HCT116 (cell line): ENCODE measurements at regions not wholly inside any gene's neighbourhood (a gene's known extent, or its start where the extent isn't known, plus 50 kb on each side); places are given as distances from the start of the nearest gene placed in this dataset.

Experiments
- ATAC-seq: fragments of 200-7000 bp; cut with Tn5 transposase; 2 replicates; pipeline ENCODE4 v1.9.1; 2020; ENCODE audit warnings: mild to moderate bottlenecking, moderate library complexity
- BruUV-seq: library from RNA; stranded (reverse); fragments of 400-500 nt; replicated peaks from 2 replicates; lab custom pipeline; 2021; lab: Mats Ljungman, UMichigan
- CTCF ChIA-PET: fragments of 300-600 bp; sonication (Branson Sonifier 250); formaldehyde crosslinking; loops from one replicate; lab custom pipeline; 2021; ENCODE audit warnings: antibody characterized with exemption; lab: Charles Lee
- POLR2A ChIA-PET: fragments of 300-600, 350-600 bp; sonication (Branson Sonifier 250); formaldehyde crosslinking; loops from one replicate; lab custom pipeline; 2021; ENCODE audit warnings: antibody characterized with exemption; lab: Charles Lee
- RAD21 ChIA-PET, 2 experiments: fragments of 300-600 bp; sonication (Branson Sonifier 250); formaldehyde crosslinking; loops; one replicate each; lab custom pipeline; 2023; ENCODE audit warnings: low total read pairs in 2 of 2; ENCODE audit not compliant: uncharacterized antibody in 2 of 2, unreplicated experiment in 2 of 2, low non-redundant PET in 1 of 2; lab: Charles Lee
- DNase-seq: peaks from one replicate; pipeline ENCODE4 v3.0.0-alpha.2; 2010; ENCODE audit warnings: low read depth, low spot score
- H2AFZ ChIP-seq: fragments of 200-600 bp; shearing (Covaris generic), sonication (generic); 2 replicates; pipeline ENCODE4 v1.6.1; 2017; ENCODE audit warnings: low read depth, mixed run types, mixed read lengths, antibody characterized with exemption, low read length; ENCODE audit not compliant: poor library complexity, severe bottlenecking
- H3K27ac ChIP-seq: 2 replicates; pipeline ENCODE4 v1.5.1; 2012; ENCODE audit warnings: low read depth, low read length
- H3K27me3 ChIP-seq: fragments of 200-600 bp; sonication (generic); 2 replicates; pipeline ENCODE4 v1.6.1; 2016; ENCODE audit warnings: mixed run types, low read length, mixed read lengths; ENCODE audit not compliant: insufficient read depth
- H3K36me3 ChIP-seq, 2 experiments: fragments of 200-500 bp in 1 of 2; fragments of 200-600 bp in 1 of 2; sonication (Bioruptor generic) in 1 of 2; sonication (generic) in 1 of 2; 2 replicates each; pipeline versions ENCODE4 v1.5.1 to v1.6.1; 2014 to 2016; ENCODE audit warnings: low read length in 2 of 2, inconsistent platforms in 1 of 2, mixed read lengths in 1 of 2, mixed run types in 1 of 2; ENCODE audit not compliant: insufficient read depth in 2 of 2, control insufficient read depth in 1 of 2
- H3K4me1 ChIP-seq, 2 experiments: fragments of 200-600 bp in 1 of 2; sonication (generic) in 1 of 2; 2 replicates each; pipeline versions ENCODE4 v1.5.1 to v1.6.1; 2012 to 2017; ENCODE audit warnings: low read length in 2 of 2, inconsistent platforms in 1 of 2, mild to moderate bottlenecking in 1 of 2, mixed read lengths in 1 of 2, mixed run types in 1 of 2, moderate library complexity in 1 of 2; ENCODE audit not compliant: insufficient read depth in 2 of 2, control insufficient read depth in 1 of 2
- H3K4me2 ChIP-seq: fragments of 200-600 bp; sonication (generic); 2 replicates; pipeline ENCODE4 v1.6.1; 2017; ENCODE audit warnings: mixed run types, low read length, mixed read lengths
- H3K4me3 ChIP-seq, 2 experiments: fragments of 200-600 bp in 1 of 2; sonication (generic) in 1 of 2; replicated peaks in 1 of 2; 2 replicates each; pipeline ENCODE4 v1.5.1; 2011 to 2016; ENCODE audit warnings: low read length in 2 of 2, control low read depth in 1 of 2, low read depth in 1 of 2, mild to moderate bottlenecking in 1 of 2, mixed read lengths in 1 of 2, mixed run types in 1 of 2
- H3K79me2 ChIP-seq: fragments of 200-600 bp; sonication (generic); 2 replicates; pipeline ENCODE4 v1.6.1; 2017; ENCODE audit warnings: mild to moderate bottlenecking, mixed run types, low read length, moderate library complexity, mixed read lengths; ENCODE audit not compliant: insufficient read depth
- H3K9ac ChIP-seq: fragments of 200-600 bp; sonication (generic); 2 replicates; pipeline ENCODE4 v1.6.1; 2016; ENCODE audit warnings: low read length, mixed read lengths
- H3K9me2 ChIP-seq: fragments of 200-600 bp; sonication (generic), shearing (Covaris generic); 2 replicates; pipeline ENCODE4 v1.6.1; 2017; ENCODE audit warnings: mixed run types, mild to moderate bottlenecking, moderate library complexity; ENCODE audit not compliant: insufficient read depth
- H3K9me3 ChIP-seq, 2 experiments: fragments of 200-500 bp in 1 of 2; fragments of 200-600 bp in 1 of 2; sonication (Bioruptor generic) in 1 of 2; sonication (generic) in 1 of 2; 2 replicates each; pipeline ENCODE4 v1.6.1; 2014 to 2017; ENCODE audit warnings: low read length in 2 of 2, mixed read lengths in 2 of 2, inconsistent platforms in 1 of 2, low read depth in 1 of 2, mild to moderate bottlenecking in 1 of 2, mixed run types in 1 of 2, moderate library complexity in 1 of 2; ENCODE audit not compliant: control insufficient read depth in 1 of 2, insufficient read depth in 1 of 2
- H4K20me1 ChIP-seq: fragments of 200-600 bp; sonication (generic), shearing (Covaris generic); 2 replicates; pipeline ENCODE4 v1.6.1; 2017; ENCODE audit warnings: mixed run types, mild to moderate bottlenecking, moderate library complexity; ENCODE audit not compliant: insufficient read depth
- CBX3 ChIP-seq: IDR thresholded peaks from 2 replicates; pipeline ENCODE4 v1.6.1; 2012; ENCODE audit warnings: low read depth
- CEBPB ChIP-seq: IDR thresholded peaks from 2 replicates; pipeline ENCODE4 v1.6.1; 2012; ENCODE audit warnings: low read depth
- CTCF ChIP-seq, 3 experiments: fragments of 200-600 bp in 1 of 3; sonication (generic) in 1 of 3; IDR thresholded peaks in 2 of 3; conservative IDR thresholded peaks in 1 of 3; 2 replicates each; pipeline ENCODE4 v1.5.1; 2012 to 2017; ENCODE audit warnings: low read depth in 2 of 3, low read length in 2 of 3, antibody characterized with exemption in 1 of 3, borderline replicate concordance in 1 of 3, control low read depth in 1 of 3, mild to moderate bottlenecking in 1 of 3, mixed read lengths in 1 of 3, mixed run types in 1 of 3, moderate library complexity in 1 of 3; ENCODE audit not compliant: insufficient read depth in 1 of 3
- EGR1 ChIP-seq: IDR thresholded peaks from 2 replicates; pipeline ENCODE4 v1.6.1; 2012; ENCODE audit warnings: low read depth
- EZH2 ChIP-seq: fragments of 200-600 bp; sonication (generic); IDR thresholded peaks from 2 replicates; pipeline ENCODE4 v1.6.1; 2017; ENCODE audit warnings: antibody characterized with exemption, mixed run types
- EZH2phosphoT487 ChIP-seq: fragments of 200-600 bp; IDR thresholded peaks from 2 replicates; pipeline ENCODE4 v1.6.1; 2018; ENCODE audit warnings: antibody characterized with exemption, borderline replicate concordance
- FOSL1 ChIP-seq: IDR thresholded peaks from 2 replicates; pipeline ENCODE4 v1.6.1; 2012; ENCODE audit warnings: low read depth
- JUND ChIP-seq: IDR thresholded peaks from 2 replicates; pipeline ENCODE4 v1.6.1; 2012
- MAX ChIP-seq: IDR thresholded peaks from 2 replicates; pipeline ENCODE4 v1.6.1; 2012
- POLR2AphosphoS5 ChIP-seq: IDR thresholded peaks from 2 replicates; pipeline ENCODE4 v1.6.1; 2011; ENCODE audit warnings: mild to moderate bottlenecking, low read depth, low read length, moderate library complexity
- RAD21 ChIP-seq: IDR thresholded peaks from 2 replicates; pipeline ENCODE4 v1.6.1; 2012; ENCODE audit warnings: low read depth, mild to moderate bottlenecking
- SIN3A ChIP-seq: IDR thresholded peaks from 2 replicates; pipeline ENCODE4 v1.6.1; 2012; ENCODE audit warnings: low read depth
- SP1 ChIP-seq: IDR thresholded peaks from 2 replicates; pipeline ENCODE4 v1.6.1; 2012; ENCODE audit warnings: low read depth
- TCF7L2 ChIP-seq: IDR thresholded peaks from 2 replicates; pipeline ENCODE4 v1.7.0; 2011; ENCODE audit warnings: borderline replicate concordance, inconsistent platforms; ENCODE audit not compliant: insufficient read depth, insufficient read length; ENCODE audit errors: extremely low read depth
- YY1 ChIP-seq: IDR thresholded peaks from 2 replicates; pipeline ENCODE4 v1.6.1; 2011; ENCODE audit warnings: low read length, low read depth, moderate library complexity, mild to moderate bottlenecking; ENCODE audit not compliant: insufficient replicate concordance; ENCODE audit errors: extremely low read depth
- ZFX ChIP-seq: fragments of 450-650 bp; IDR thresholded peaks from 2 replicates; pipeline ENCODE4 v1.6.1; 2017
- ZNF274 ChIP-seq: fragments of 200-500 bp; sonication (Bioruptor generic); IDR thresholded peaks from 2 replicates; pipeline ENCODE4 v1.6.1; 2014; ENCODE audit warnings: mild to moderate bottlenecking, low read depth, low read length, inconsistent platforms
- intact Hi-C: fragments of 100-400 bp; cut with micrococcal nuclease; formaldehyde crosslinking; loops from 2 replicates; pipeline ENCODE4 v1.10.0; 2022
- TF ChIP-seq, protein P1 (sequence below): IDR thresholded peaks from 2 replicates; pipeline ENCODE4 v1.6.1; 2011; ENCODE audit warnings: mild to moderate bottlenecking, low read length, moderate library complexity; ENCODE audit not compliant: insufficient replicate concordance; ENCODE audit errors: extremely low read depth
- TF ChIP-seq, protein P2 (sequence below): IDR thresholded peaks from 2 replicates; pipeline ENCODE4 v1.6.1; 2012; ENCODE audit warnings: low read depth

DNA sequence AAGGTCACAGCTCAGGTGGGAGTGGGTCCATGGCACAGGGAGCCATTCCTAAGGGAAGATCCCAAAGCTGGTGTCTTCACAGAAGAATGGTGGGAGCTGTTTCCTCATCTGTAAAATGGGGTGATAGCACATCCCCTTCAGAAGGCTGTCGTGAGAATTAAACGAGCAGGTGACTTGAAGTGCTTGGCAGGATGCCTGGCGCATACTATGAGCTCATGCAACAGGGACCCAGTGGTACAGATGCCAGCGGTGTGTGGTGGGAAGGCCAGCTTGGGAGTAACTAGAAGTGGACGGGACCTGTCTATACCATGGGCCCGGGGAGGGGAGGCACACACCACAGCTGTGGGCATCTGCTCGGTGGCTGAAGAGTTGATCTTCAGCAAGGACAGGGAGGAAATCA, 189.3 kb upstream of the TNRC6C start:
- TF ChIP-seq RAD21: no peak
- TF ChIP-seq FOSL1: no peak
- no peak for TF ChIP-seq TCF7L2
- TF ChIP-seq EZH2phosphoT487: no peak
- no peak for TF ChIP-seq YY1
- TF ChIP-seq, protein P1, sequence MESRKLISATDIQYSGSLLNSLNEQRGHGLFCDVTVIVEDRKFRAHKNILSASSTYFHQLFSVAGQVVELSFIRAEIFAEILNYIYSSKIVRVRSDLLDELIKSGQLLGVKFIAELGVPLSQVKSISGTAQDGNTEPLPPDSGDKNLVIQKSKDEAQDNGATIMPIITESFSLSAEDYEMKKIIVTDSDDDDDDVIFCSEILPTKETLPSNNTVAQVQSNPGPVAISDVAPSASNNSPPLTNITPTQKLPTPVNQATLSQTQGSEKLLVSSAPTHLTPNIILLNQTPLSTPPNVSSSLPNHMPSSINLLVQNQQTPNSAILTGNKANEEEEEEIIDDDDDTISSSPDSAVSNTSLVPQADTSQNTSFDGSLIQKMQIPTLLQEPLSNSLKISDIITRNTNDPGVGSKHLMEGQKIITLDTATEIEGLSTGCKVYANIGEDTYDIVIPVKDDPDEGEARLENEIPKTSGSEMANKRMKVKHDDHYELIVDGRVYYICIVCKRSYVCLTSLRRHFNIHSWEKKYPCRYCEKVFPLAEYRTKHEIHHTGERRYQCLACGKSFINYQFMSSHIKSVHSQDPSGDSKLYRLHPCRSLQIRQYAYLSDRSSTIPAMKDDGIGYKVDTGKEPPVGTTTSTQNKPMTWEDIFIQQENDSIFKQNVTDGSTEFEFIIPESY: no peak
- no peak for TF ChIP-seq CEBPB
- TF ChIP-seq JUND: no peak
- no peak for TF ChIP-seq SIN3A
- no peak for TF ChIP-seq CBX3
- no peak for TF ChIP-seq ZNF274
- no peak for TF ChIP-seq EGR1
- TF ChIP-seq MAX: no peak
- TF ChIP-seq SP1: no peak
- no peak for TF ChIP-seq EZH2
- TF ChIP-seq CTCF (IDR thresholded peaks at IDR 0.05 in 2 of 3, conservative IDR thresholded peaks at IDR 0.05 in 1 of 3; ENCODE audit: borderline replicate concordance in 1 of 3, insufficient read depth in 1 of 3, low read depth in 2 of 3, low read length in 2 of 3): no peak
- no peak for TF ChIP-seq ZFX
- TF ChIP-seq POLR2AphosphoS5: no peak
- TF ChIP-seq, protein P2, sequence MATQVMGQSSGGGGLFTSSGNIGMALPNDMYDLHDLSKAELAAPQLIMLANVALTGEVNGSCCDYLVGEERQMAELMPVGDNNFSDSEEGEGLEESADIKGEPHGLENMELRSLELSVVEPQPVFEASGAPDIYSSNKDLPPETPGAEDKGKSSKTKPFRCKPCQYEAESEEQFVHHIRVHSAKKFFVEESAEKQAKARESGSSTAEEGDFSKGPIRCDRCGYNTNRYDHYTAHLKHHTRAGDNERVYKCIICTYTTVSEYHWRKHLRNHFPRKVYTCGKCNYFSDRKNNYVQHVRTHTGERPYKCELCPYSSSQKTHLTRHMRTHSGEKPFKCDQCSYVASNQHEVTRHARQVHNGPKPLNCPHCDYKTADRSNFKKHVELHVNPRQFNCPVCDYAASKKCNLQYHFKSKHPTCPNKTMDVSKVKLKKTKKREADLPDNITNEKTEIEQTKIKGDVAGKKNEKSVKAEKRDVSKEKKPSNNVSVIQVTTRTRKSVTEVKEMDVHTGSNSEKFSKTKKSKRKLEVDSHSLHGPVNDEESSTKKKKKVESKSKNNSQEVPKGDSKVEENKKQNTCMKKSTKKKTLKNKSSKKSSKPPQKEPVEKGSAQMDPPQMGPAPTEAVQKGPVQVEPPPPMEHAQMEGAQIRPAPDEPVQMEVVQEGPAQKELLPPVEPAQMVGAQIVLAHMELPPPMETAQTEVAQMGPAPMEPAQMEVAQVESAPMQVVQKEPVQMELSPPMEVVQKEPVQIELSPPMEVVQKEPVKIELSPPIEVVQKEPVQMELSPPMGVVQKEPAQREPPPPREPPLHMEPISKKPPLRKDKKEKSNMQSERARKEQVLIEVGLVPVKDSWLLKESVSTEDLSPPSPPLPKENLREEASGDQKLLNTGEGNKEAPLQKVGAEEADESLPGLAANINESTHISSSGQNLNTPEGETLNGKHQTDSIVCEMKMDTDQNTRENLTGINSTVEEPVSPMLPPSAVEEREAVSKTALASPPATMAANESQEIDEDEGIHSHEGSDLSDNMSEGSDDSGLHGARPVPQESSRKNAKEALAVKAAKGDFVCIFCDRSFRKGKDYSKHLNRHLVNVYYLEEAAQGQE: no peak
- no TSS peak for BruUV-seq
- ChIA-PET CTCF (no interaction called here), RAD21 (no interaction called here), POLR2A (no interaction called here)
- Histone ChIP-seq H3K79me2 (no peaks in the 10 kb centered on the region), H3K36me3 (no peaks in the 10 kb centered on the region), H3K9me2 (no peaks in the 10 kb centered on the region), H3K9me3 (no peaks in the 10 kb centered on the region), H4K20me1 (no peaks in the 10 kb centered on the region), H3K4me1 (peaks cover 0 to 19% of the 10 kb centered on the region in 2 experiments; a peak in 2 of 4 replicates), H3K27ac (no peak overlapping the region), H3K27me3 (peaks cover 10% of the 10 kb centered on the region; the same call in 1 of the 2 replicates), H2AFZ (no peak overlapping the region), H3K4me3 (no peak overlapping the region), H3K9ac (no peak overlapping the region), H3K4me2 (no peak overlapping the region)
- no peak for ATAC-seq
- intact Hi-C loops: no loop called here
- DNase-seq: no peak
